ENCODE measurements at regions not wholly inside any gene's neighbourhood (a gene's known extent, or its start where the extent isn't known, plus 50 kb on each side); places are given as distances from the start of the nearest gene placed in this dataset.

GRCh38 chr9:99465231-99465907, 243.3 kb downstream of the SEC61B start:
- no peak for TF ChIP-seq POLR2A (IDR thresholded peaks at IDR 0.05)
- TF ChIP-seq, protein P1, sequence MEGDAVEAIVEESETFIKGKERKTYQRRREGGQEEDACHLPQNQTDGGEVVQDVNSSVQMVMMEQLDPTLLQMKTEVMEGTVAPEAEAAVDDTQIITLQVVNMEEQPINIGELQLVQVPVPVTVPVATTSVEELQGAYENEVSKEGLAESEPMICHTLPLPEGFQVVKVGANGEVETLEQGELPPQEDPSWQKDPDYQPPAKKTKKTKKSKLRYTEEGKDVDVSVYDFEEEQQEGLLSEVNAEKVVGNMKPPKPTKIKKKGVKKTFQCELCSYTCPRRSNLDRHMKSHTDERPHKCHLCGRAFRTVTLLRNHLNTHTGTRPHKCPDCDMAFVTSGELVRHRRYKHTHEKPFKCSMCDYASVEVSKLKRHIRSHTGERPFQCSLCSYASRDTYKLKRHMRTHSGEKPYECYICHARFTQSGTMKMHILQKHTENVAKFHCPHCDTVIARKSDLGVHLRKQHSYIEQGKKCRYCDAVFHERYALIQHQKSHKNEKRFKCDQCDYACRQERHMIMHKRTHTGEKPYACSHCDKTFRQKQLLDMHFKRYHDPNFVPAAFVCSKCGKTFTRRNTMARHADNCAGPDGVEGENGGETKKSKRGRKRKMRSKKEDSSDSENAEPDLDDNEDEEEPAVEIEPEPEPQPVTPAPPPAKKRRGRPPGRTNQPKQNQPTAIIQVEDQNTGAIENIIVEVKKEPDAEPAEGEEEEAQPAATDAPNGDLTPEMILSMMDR (IDR thresholded peaks at IDR 0.05) = no peak
